K562 (cell line): ENCODE measurements at regions not wholly inside any gene's neighbourhood (a gene's known extent, or its start where the extent isn't known, plus 50 kb on each side); places are given as distances from the start of the nearest gene placed in this dataset.

Source experiments
- HNRNPK ChIP-seq: fragments of 200-400 bp; formaldehyde crosslinking; IDR thresholded peaks from one replicate; pipeline ENCODE4 v1.6.1; 2018; ENCODE audit warnings: mild to moderate bottlenecking, low read depth, low read length; ENCODE audit not compliant: poor library complexity, severe bottlenecking
- NR3C1 ChIP-seq: sonication (generic); formaldehyde crosslinking; IDR thresholded peaks from 2 replicates; pipeline ENCODE4 v1.8.1; 2022; ENCODE audit warnings: missing genetic modification reagents
- SIN3B ChIP-seq: fragments of 450-650 bp; IDR thresholded peaks from 2 replicates; pipeline ENCODE4 v1.6.1; 2017; ENCODE audit warnings: low read depth, mild to moderate bottlenecking, moderate library complexity
- SMC3 ChIP-seq: conservative IDR thresholded peaks from 2 replicates; pipeline ENCODE4 v1.6.1; 2011; ENCODE audit warnings: low read depth, low read length, improper control_type of control experiment; ENCODE audit not compliant: insufficient read depth
- ZNF41 ChIP-seq: fragments of 250-450 bp; sonication (Bioruptor Pico); conservative IDR thresholded peaks from 2 replicates; pipeline ENCODE4 v1.4.0; 2020; ENCODE audit warnings: mild to moderate bottlenecking
- TF ChIP-seq, protein P1 (sequence below): sonication (generic); formaldehyde crosslinking; IDR thresholded peaks from 2 replicates; pipeline ENCODE4 v1.8.0; 2023; ENCODE audit warnings: mild to moderate bottlenecking, missing genetic modification reagents

DNA sequence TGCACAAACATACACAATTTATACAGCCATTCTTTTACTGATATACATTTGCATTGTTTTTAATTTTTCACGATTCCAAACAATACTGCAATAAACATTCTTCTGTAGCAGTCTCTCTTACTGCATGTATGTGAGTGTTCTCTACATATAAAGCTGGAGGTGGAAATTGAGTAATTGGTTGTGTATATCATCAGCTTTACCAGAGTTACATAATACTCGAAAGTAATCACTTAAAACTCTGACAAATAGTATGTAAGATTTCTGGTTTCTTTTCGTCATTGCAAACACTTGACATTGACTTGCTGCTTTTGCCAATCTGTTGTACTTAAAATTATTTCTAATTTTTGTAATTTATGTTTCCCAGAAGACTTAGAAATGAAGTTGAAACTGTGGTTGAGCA, 110.2 kb downstream of the TDRD15 start:
- no peak for TF ChIP-seq SMC3
- TF ChIP-seq ZNF41: no peak
- TF ChIP-seq SIN3B: no peak
- no peak for TF ChIP-seq NR3C1 (CRISPR knock-in tag)
- no peak for TF ChIP-seq HNRNPK
- TF ChIP-seq, protein P1, sequence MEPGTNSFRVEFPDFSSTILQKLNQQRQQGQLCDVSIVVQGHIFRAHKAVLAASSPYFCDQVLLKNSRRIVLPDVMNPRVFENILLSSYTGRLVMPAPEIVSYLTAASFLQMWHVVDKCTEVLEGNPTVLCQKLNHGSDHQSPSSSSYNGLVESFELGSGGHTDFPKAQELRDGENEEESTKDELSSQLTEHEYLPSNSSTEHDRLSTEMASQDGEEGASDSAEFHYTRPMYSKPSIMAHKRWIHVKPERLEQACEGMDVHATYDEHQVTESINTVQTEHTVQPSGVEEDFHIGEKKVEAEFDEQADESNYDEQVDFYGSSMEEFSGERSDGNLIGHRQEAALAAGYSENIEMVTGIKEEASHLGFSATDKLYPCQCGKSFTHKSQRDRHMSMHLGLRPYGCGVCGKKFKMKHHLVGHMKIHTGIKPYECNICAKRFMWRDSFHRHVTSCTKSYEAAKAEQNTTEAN (CRISPR knock-in tag): no peak
